HepG2 (cell line): ENCODE measurements at regions not wholly inside any gene's neighbourhood (a gene's known extent, or its start where the extent isn't known, plus 50 kb on each side); places are given as distances from the start of the nearest gene placed in this dataset.

Source experiments
- ATAC-seq: fragments of 200-7000 bp; cut with Tn5 transposase; 3 replicates; pipeline ENCODE4 v1.9.1; 2020; ENCODE audit warnings: mild to moderate bottlenecking, moderate library complexity
- BruUV-seq: library from RNA; stranded (reverse); fragments of 400-500 nt; replicated peaks from 2 replicates; lab custom pipeline; 2021; lab: Mats Ljungman, UMichigan
- CTCF ChIA-PET: fragments of 300-600 bp; formaldehyde crosslinking; extraction: SDS; loops from one replicate; lab custom pipeline; 2021; ENCODE audit warnings: low total read pairs, inconsistent platforms, low intra/inter-chr PET ratio; lab: Yijun Ruan, JAX
- POLR2A ChIA-PET: fragments of 350-600 bp; sonication (Branson Sonifier 250); formaldehyde crosslinking; loops from one replicate; lab custom pipeline; 2020; ENCODE audit warnings: antibody characterized with exemption, inconsistent platforms; lab: Yijun Ruan, JAX
- DNase-seq: peaks from one replicate; pipeline ENCODE4 v3.0.0-alpha.2; 2015; ENCODE audit warnings: low spot score
- FAIRE-seq: peaks from 3 replicates; lab custom pipeline; 2011; peaks lifted over from hg19 to GRCh38; lab: Jason Lieb, UNC
- H2AFZ ChIP-seq: one replicate; pipeline ENCODE4 v1.6.1; 2011; ENCODE audit warnings: low read length, inconsistent platforms
- H3K27ac ChIP-seq: fragments of 300-600 bp; 3 replicates; pipeline ENCODE4 v1.8.0; 2011; ENCODE audit warnings: mixed run types, mild to moderate bottlenecking, mixed read lengths, low read length, inconsistent platforms; ENCODE audit not compliant: insufficient read depth; ENCODE audit errors: extremely low read length
- H3K27me3 ChIP-seq, 2 experiments: fragments of 200-600 bp in 1 of 2; 2 replicates in 1 of 2; 3 replicates in 1 of 2; pipeline versions ENCODE4 v1.6.0 to v1.8.0; 2011; ENCODE audit warnings: low read length in 2 of 2, mild to moderate bottlenecking in 2 of 2, moderate library complexity in 2 of 2, inconsistent platforms in 1 of 2; ENCODE audit not compliant: insufficient read depth in 2 of 2, control insufficient read depth in 1 of 2
- H3K36me3 ChIP-seq, 2 experiments: fragments of 200-600 bp in 1 of 2; replicated peaks in 1 of 2; 2 replicates in 1 of 2; 3 replicates in 1 of 2; pipeline versions ENCODE4 v1.5.1 to v1.8.0; 2011; ENCODE audit warnings: low read length in 2 of 2, inconsistent platforms in 1 of 2; ENCODE audit not compliant: insufficient read depth in 2 of 2, control insufficient read depth in 1 of 2
- H3K4me1 ChIP-seq: 2 replicates; pipeline ENCODE4 v1.5.1; 2012; ENCODE audit warnings: low read length, inconsistent platforms; ENCODE audit not compliant: insufficient read depth
- H3K4me2 ChIP-seq: 2 replicates; pipeline ENCODE4 v1.6.0; 2011; ENCODE audit warnings: low read depth, low read length, inconsistent platforms
- H3K4me3 ChIP-seq, 3 experiments: fragments of 200-600 bp in 1 of 3; sonication (generic), shearing (Covaris generic) in 1 of 3; replicated peaks in 1 of 3; 2 replicates each; pipeline ENCODE4 v1.5.1; 2011 to 2016; ENCODE audit warnings: low read length in 3 of 3, inconsistent platforms in 2 of 3, low read depth in 2 of 3, mild to moderate bottlenecking in 2 of 3, control low read depth in 1 of 3, mixed read lengths in 1 of 3; ENCODE audit not compliant: insufficient read depth in 1 of 3
- H3K79me2 ChIP-seq: one replicate; pipeline ENCODE4 v1.6.1; 2011; ENCODE audit warnings: low read length, inconsistent platforms; ENCODE audit not compliant: insufficient read depth
- H3K9ac ChIP-seq: 2 replicates; pipeline ENCODE4 v1.6.0; 2011; ENCODE audit warnings: mild to moderate bottlenecking, low read depth, low read length, inconsistent platforms; ENCODE audit not compliant: insufficient read depth
- H3K9me3 ChIP-seq: 2 replicates; pipeline ENCODE4 v1.5.1; 2012; ENCODE audit warnings: mild to moderate bottlenecking, low read length
- H4K20me1 ChIP-seq: 2 replicates; pipeline ENCODE4 v1.6.0; 2011; ENCODE audit warnings: inconsistent platforms, mild to moderate bottlenecking, low read length, moderate library complexity; ENCODE audit not compliant: insufficient read depth
- AGO2 ChIP-seq: fragments of 200-400 bp; formaldehyde crosslinking; optimal IDR thresholded peaks from 2 replicates; pipeline ENCODE3; 2017; ENCODE audit warnings: mild to moderate bottlenecking, low read depth, low read length, moderate library complexity
- ARID4A ChIP-seq: sonication (generic); formaldehyde crosslinking; IDR thresholded peaks from 2 replicates; pipeline ENCODE4 v1.5.0; 2020; ENCODE audit warnings: mild to moderate bottlenecking, missing genetic modification reagents, borderline replicate concordance
- HHEX ChIP-seq: IDR thresholded peaks from 2 replicates; pipeline ENCODE4 v1.6.1; 2016; ENCODE audit warnings: control low read depth
- ISX ChIP-seq: sonication (generic); formaldehyde crosslinking; conservative IDR thresholded peaks from 2 replicates; pipeline ENCODE4 v1.5.0; 2020; ENCODE audit warnings: missing genetic modification reagents
- NFYC ChIP-seq: IDR thresholded peaks from 2 replicates; pipeline ENCODE4 v1.6.1; 2016; ENCODE audit warnings: missing genetic modification reagents, missing compliant biosample characterization
- STAT6 ChIP-seq: sonication (generic); formaldehyde crosslinking; IDR thresholded peaks from 2 replicates; pipeline ENCODE4 v1.4.0; 2020; ENCODE audit warnings: missing genetic modification reagents, mild to moderate bottlenecking, borderline replicate concordance
- TRIM24 ChIP-seq: sonication (generic); formaldehyde crosslinking; IDR thresholded peaks from 2 replicates; pipeline ENCODE4 v1.8.0; 2022; ENCODE audit warnings: mild to moderate bottlenecking, missing genetic modification reagents
- ZNF143 ChIP-seq: sonication (generic); formaldehyde crosslinking; IDR thresholded peaks from 2 replicates; pipeline ENCODE4 v1.4.0; 2020; ENCODE audit warnings: missing genetic modification reagents
- ZNF326 ChIP-seq: sonication (generic); formaldehyde crosslinking; IDR thresholded peaks from 2 replicates; pipeline ENCODE4 v1.4.0; 2020; ENCODE audit warnings: missing genetic modification reagents, borderline replicate concordance
- ZNF569 ChIP-seq: sonication (generic); formaldehyde crosslinking; IDR thresholded peaks from 2 replicates; pipeline ENCODE4 v1.5.0; 2020; ENCODE audit warnings: mild to moderate bottlenecking, missing genetic modification reagents, moderate library complexity, borderline replicate concordance
- ZSCAN25 ChIP-seq: sonication (generic); formaldehyde crosslinking; IDR thresholded peaks from 2 replicates; pipeline ENCODE4 v1.8.0; 2022; ENCODE audit warnings: mild to moderate bottlenecking, missing genetic modification reagents
- WGBS: methylation state at CpG from one replicate; pipeline ENCODE4 v1.1.6; 2017; ENCODE audit warnings: low lambda C conversion rate; 5-methylcytosine and 5-hydroxymethylcytosine counted together
- in situ Hi-C: cut with HindIII; loops from 2 replicates; pipeline ENCODE4 v1.10.0; 2017; ENCODE audit warnings: low pct_unique_long_range_greater_than_20kb; ENCODE audit not compliant: extremely low pct_ligation_motif_present
- intact Hi-C: fragments of 100-400 bp; cut with micrococcal nuclease; formaldehyde crosslinking; loops from one replicate; pipeline ENCODE4 v1.10.0; 2022; ENCODE audit not compliant: unreplicated experiment
- TF ChIP-seq, protein P1 (sequence below): fragments of 450-650 bp; IDR thresholded peaks from 2 replicates; pipeline ENCODE4 v1.6.1; 2017

DNA sequence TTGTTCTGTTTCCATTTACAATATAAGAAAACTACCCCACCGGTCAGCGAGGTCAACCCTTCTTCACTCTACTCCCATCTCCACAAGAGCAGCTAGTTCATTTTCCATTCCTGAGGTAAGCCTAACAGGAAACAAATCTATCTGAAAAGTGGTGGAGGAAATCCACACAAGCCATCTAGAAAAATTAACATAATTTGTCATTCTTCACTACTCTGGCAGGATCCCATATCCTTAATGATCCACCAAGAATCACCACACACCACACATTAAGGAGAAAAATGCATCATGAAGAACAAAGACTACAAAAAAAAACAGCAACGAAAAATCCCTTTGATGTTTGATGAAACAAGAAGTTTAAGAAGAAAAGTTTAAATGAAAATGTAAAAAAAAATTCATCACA is 1771.0 kb downstream of the EFNA5 start:
- no peaks in the 10 kb centered on the region for H3K27me3 ChIP-seq
- intact Hi-C loops = no loop called here
- H3K36me3 ChIP-seq = no peaks in the 10 kb centered on the region
- no TSS peak for BruUV-seq
- FAIRE-seq (no peak), ATAC-seq (no peak), DNase-seq (no peak)
- no peak for TF ChIP-seq TRIM24 (CRISPR knock-in tag)
- TF ChIP-seq, protein P1, sequence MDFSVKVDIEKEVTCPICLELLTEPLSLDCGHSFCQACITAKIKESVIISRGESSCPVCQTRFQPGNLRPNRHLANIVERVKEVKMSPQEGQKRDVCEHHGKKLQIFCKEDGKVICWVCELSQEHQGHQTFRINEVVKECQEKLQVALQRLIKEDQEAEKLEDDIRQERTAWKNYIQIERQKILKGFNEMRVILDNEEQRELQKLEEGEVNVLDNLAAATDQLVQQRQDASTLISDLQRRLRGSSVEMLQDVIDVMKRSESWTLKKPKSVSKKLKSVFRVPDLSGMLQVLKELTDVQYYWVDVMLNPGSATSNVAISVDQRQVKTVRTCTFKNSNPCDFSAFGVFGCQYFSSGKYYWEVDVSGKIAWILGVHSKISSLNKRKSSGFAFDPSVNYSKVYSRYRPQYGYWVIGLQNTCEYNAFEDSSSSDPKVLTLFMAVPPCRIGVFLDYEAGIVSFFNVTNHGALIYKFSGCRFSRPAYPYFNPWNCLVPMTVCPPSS = no peak
- no peak for TF ChIP-seq ISX (CRISPR knock-in tag)
- TF ChIP-seq ZNF326 (CRISPR knock-in tag) = no peak
- TF ChIP-seq NFYC (CRISPR knock-in tag) = no peak
- no peak for TF ChIP-seq ZNF143 (CRISPR knock-in tag)
- no peak for TF ChIP-seq AGO2
- TF ChIP-seq HHEX (CRISPR knock-in tag) = no peak
- TF ChIP-seq ZNF569 (CRISPR knock-in tag) = no peak
- no peak for TF ChIP-seq ZSCAN25
- no peak for TF ChIP-seq ARID4A (CRISPR knock-in tag)
- no peak for TF ChIP-seq STAT6 (CRISPR knock-in tag)
- H3K79me2 ChIP-seq = no peaks in the 10 kb centered on the region
- POLR2A ChIA-PET = no interaction called here
- H3K4me2 ChIP-seq = no peak overlapping the region
- CTCF ChIA-PET = no interaction called here
- H3K4me3 ChIP-seq = no peak overlapping the region
- 14% methylated on average over 3 of the region's 3 CpGs for WGBS
- H4K20me1 ChIP-seq = no peaks in the 10 kb centered on the region
- no peak overlapping the region for H3K9ac ChIP-seq
- H3K27ac ChIP-seq = no peak overlapping the region
- no peaks in the 10 kb centered on the region for H3K9me3 ChIP-seq
- H3K4me1 ChIP-seq = no peaks in the 10 kb centered on the region
- no peak overlapping the region for H2AFZ ChIP-seq
- in situ Hi-C loops = no loop called here
